Lung (tissue), 11 donors: ENCODE measurements at regions not wholly inside any gene's neighbourhood (a gene's known extent, or its start where the extent isn't known, plus 50 kb on each side); places are given as distances from the start of the nearest gene placed in this dataset.

Source experiments
- ATAC-seq: fragments of 200-7000 bp; cut with Tn5 transposase; one replicate; pipeline ENCODE4 v1.9.1; 2020; ENCODE audit warnings: moderate number of reproducible peaks; ENCODE audit not compliant: insufficient read depth, low FRiP score
- DNase-seq, 3 donors: peaks; one replicate each; pipeline ENCODE4 v3.0.0-alpha.2; 2013 to 2017
- H3K27ac ChIP-seq, 2 donors: one replicate each; pipeline ENCODE4 v1.5.1; 2013; ENCODE audit warnings: mild to moderate bottlenecking in 2 of 2, moderate library complexity in 2 of 2, control low read depth in 1 of 2, inconsistent platforms in 1 of 2, low read depth in 1 of 2, low read length in 1 of 2
- H3K27me3 ChIP-seq, 3 donors: one replicate each; pipeline ENCODE4 v1.5.1; 2013; ENCODE audit warnings: low read length in 2 of 3; ENCODE audit not compliant: control insufficient read depth in 3 of 3, insufficient read depth in 3 of 3
- H3K36me3 ChIP-seq, 4 donors: one replicate each; pipeline ENCODE4 v1.5.1; 2013; ENCODE audit warnings: low read length in 4 of 4, mild to moderate bottlenecking in 1 of 4, moderate library complexity in 1 of 4; ENCODE audit not compliant: control insufficient read depth in 4 of 4, insufficient read depth in 4 of 4
- H3K4me1 ChIP-seq, 5 donors: one replicate each; pipeline ENCODE4 v1.5.1; 2013; ENCODE audit warnings: low read length in 5 of 5, mild to moderate bottlenecking in 2 of 5, moderate library complexity in 1 of 5; ENCODE audit not compliant: control insufficient read depth in 5 of 5, insufficient read depth in 5 of 5
- H3K4me3 ChIP-seq: one replicate; pipeline ENCODE4 v1.5.1; 2013; ENCODE audit warnings: mild to moderate bottlenecking, control low read depth, moderate library complexity
- H3K9ac ChIP-seq, 2 donors: one replicate each; pipeline ENCODE4 v1.5.1; 2013; ENCODE audit warnings: low read length in 2 of 2, control low read depth in 1 of 2; ENCODE audit not compliant: insufficient read depth in 1 of 2
- H3K9me3 ChIP-seq, 4 donors: one replicate each; pipeline ENCODE4 v1.5.1; 2013; ENCODE audit warnings: low read length in 3 of 4, mild to moderate bottlenecking in 1 of 4, moderate library complexity in 1 of 4; ENCODE audit not compliant: control insufficient read depth in 4 of 4, insufficient read depth in 3 of 4
- whole genome bisulfite sequencing, 2 donors: extraction: QIAGEN DNeasy Blood & Tissue Kit; methylation state at CpG; one replicate each; pipeline ENCODE4 v1.1.7; 2013; 5-methylcytosine and 5-hydroxymethylcytosine counted together
- TF ChIP-seq, protein P1 (sequence below): IDR thresholded peaks from 2 replicates; pipeline ENCODE4 v1.5.1; 2012; ENCODE audit warnings: mild to moderate bottlenecking; ENCODE audit errors: control extremely low read depth, extremely low read depth
- donor health status: control.
- donor health status: control.
- donor health status: Bipolar disorder and iron deficiency.
- donor health status: healthy.
- donor health status: DM: yes; HTN: yes; CAD: no.

DNA sequence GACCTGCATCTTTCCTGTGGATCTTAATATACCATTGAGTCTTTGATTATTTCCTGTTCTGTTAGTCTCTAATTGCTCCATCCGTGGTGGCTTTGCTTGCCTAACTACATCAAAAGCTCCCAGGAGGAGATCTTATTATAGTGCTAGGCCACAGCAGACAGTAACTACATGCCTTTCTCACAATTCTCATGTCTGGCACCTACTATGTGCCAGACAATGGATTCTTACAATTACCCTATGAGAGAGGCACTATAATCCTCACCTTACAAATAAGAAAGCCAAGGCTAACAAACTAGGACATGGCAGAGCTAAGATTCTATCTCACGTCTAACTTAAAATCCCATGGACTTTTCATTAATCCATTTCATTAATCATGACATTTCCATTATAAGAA, 70.3 kb upstream of the TARS1 start:
- no peaks in the 10 kb centered on the region for H3K27me3 ChIP-seq
- ATAC-seq (no peak), DNase-seq (no peak)
- no peaks in the 10 kb centered on the region for H3K36me3 ChIP-seq
- H3K9ac ChIP-seq = no peak overlapping the region
- no peak overlapping the region for H3K4me3 ChIP-seq
- H3K4me1 ChIP-seq = peaks cover 0 to 2% (median 0%) of the 10 kb centered on the region in 5 donors
- TF ChIP-seq, protein P1, sequence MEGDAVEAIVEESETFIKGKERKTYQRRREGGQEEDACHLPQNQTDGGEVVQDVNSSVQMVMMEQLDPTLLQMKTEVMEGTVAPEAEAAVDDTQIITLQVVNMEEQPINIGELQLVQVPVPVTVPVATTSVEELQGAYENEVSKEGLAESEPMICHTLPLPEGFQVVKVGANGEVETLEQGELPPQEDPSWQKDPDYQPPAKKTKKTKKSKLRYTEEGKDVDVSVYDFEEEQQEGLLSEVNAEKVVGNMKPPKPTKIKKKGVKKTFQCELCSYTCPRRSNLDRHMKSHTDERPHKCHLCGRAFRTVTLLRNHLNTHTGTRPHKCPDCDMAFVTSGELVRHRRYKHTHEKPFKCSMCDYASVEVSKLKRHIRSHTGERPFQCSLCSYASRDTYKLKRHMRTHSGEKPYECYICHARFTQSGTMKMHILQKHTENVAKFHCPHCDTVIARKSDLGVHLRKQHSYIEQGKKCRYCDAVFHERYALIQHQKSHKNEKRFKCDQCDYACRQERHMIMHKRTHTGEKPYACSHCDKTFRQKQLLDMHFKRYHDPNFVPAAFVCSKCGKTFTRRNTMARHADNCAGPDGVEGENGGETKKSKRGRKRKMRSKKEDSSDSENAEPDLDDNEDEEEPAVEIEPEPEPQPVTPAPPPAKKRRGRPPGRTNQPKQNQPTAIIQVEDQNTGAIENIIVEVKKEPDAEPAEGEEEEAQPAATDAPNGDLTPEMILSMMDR = no peak
- H3K9me3 ChIP-seq = no peaks in the 10 kb centered on the region
- no peak overlapping the region for H3K27ac ChIP-seq
- 64 to 75% methylated on average over 2 of the region's 2 CpGs for WGBS, 2 donors

GRCh38 chr5:33371660-33372059, 69.1 kb upstream of the TARS1 start:
- DNase-seq (no peak), ATAC-seq (no peak)
- 94 to 98% methylated on average over 1 of the region's 1 CpG for WGBS, 2 donors
- no peak overlapping the region for H3K4me3 ChIP-seq
- peaks cover 0 to 2% (median 0%) of the 10 kb centered on the region in 5 donors for H3K4me1 ChIP-seq
- H3K9me3 ChIP-seq = no peaks in the 10 kb centered on the region
- no peak overlapping the region for H3K27ac ChIP-seq
- no peak overlapping the region for H3K9ac ChIP-seq
- TF ChIP-seq, protein P1 = no peak
- no peaks in the 10 kb centered on the region for H3K27me3 ChIP-seq
- no peaks in the 10 kb centered on the region for H3K36me3 ChIP-seq

GRCh38 chr5:33372721-33373472, 67.9 kb upstream of the TARS1 start:
- Histone ChIP-seq H3K4me3 (no peak overlapping the region), H3K4me1 (peaks cover 0 to 2% (median 0%) of the 10 kb centered on the region in 5 donors), H3K27me3 (no peaks in the 10 kb centered on the region), H3K36me3 (no peaks in the 10 kb centered on the region), H3K9me3 (no peaks in the 10 kb centered on the region), H3K27ac (no peak overlapping the region), H3K9ac (no peak overlapping the region)
- TF ChIP-seq, protein P1 = no peak
- ATAC-seq (no peak), DNase-seq (no peak)
- 75 to 85% methylated on average over 6 of the region's 6 CpGs for WGBS, 2 donors

- ATAC-seq (no peak), DNase-seq (no peak)
- no peak overlapping the region for H3K27ac ChIP-seq
- no peaks in the 10 kb centered on the region for H3K36me3 ChIP-seq
- no peaks in the 10 kb centered on the region for H3K27me3 ChIP-seq
- H3K9ac ChIP-seq = no peak overlapping the region
- TF ChIP-seq, protein P1 = no peak
- no peaks in the 10 kb centered on the region for H3K9me3 ChIP-seq
- no peak overlapping the region for H3K4me3 ChIP-seq
- 95% methylated on average over 2 of the region's 2 CpGs for WGBS, 2 donors
- H3K4me1 ChIP-seq = peaks cover 0 to 2% (median 0%) of the 10 kb centered on the region in 5 donors
Measured at GRCh38 chr5:33375900-33376299, 64.9 kb upstream of the TARS1 start.
